ENCODE measurements at regions not wholly inside any gene's neighbourhood (a gene's known extent, or its start where the extent isn't known, plus 50 kb on each side); places are given as distances from the start of the nearest gene placed in this dataset.

DNA sequence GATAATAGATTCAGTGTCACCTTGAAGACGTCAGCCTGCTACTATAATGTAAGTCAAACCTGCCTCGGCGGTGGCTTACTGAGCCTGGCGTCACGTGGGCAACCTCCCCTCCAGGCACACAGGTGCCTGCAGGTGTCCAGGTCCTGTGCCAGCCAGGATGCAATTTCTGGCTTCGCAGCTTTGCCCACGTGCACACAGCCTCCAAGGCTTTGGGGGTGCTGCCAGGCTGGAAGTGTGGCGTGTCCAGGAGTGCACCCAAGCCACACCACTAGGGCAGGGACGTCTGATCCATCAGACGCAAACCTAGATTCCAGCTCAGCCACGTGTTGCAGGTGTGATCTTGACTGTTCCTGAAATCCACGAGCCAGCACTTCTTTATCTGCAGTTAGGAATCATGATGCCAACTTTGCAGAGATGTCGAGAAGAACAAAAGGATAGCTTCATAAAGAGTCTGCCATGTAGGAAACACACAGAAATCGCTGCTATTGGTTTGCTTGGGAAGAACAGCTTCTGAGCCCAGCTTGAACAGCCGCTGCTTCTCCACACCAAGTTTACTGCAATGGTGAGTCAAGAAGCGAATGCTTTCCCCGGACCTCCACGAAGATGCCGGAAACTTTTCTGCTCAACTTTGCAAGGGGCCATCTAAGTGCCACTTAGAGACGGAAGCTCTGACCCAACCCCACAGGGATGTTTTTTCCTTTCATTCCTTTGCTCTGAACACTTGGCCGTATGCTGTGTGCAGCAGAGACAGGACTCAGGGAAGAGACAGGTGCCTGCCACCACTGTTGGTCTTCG lies 84.2 kb upstream of the SALL3 start:
- TF ChIP-seq POLR2A (IDR thresholded peaks at IDR 0.05; ENCODE audit: low read depth, low read length) = no peak
- TF ChIP-seq TAF1 (IDR thresholded peaks at IDR 0.05; ENCODE audit: borderline replicate concordance, low read depth, low read length) = no peak

Data from GM12892 (cell line).